Stimulated activated CD8-positive, alpha-beta memory T cell treated with anti-CD3 and anti-CD28 coated beads, Interleukin-7, amount 100 ng/mL, for 1 hour (primary cell): ENCODE measurements at regions not wholly inside any gene's neighbourhood (a gene's known extent, or its start where the extent isn't known, plus 50 kb on each side); places are given as distances from the start of the nearest gene placed in this dataset.

ENCODE experiments used
- DNase-seq, 2 donors: peaks; one replicate each; pipeline ENCODE4 v3.0.0-alpha.2; 2020; ENCODE audit warnings: low read depth in 2 of 2

- no peak for DNase-seq
Measured at GRCh38 chr13:85298387-85298924, 500.8 kb downstream of the SLITRK6 start.

DNA sequence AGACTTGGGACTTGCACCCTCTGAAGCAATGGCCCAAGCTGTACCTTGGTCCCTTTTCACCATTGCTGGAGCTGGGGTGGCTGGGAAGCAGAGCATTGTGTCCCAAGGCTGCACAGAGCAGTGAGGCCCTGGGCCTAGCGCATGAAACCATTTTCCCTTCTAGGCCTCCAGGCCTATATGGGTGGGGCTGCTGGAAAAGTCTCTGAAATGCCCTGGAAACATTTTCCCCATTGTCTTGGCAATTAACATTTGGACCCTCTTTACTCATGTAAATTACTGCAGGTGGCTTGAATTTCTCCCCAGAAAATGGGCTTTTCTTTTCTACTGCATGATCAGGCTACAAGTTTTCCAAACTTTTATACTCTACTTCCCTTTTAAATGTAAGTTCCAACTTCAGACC, 510.5 kb downstream of the SLITRK6 start:
- no peak for DNase-seq

GRCh38 chr13:85287528-85287927, 511.7 kb downstream of the SLITRK6 start:
- no peak for DNase-seq

DNA sequence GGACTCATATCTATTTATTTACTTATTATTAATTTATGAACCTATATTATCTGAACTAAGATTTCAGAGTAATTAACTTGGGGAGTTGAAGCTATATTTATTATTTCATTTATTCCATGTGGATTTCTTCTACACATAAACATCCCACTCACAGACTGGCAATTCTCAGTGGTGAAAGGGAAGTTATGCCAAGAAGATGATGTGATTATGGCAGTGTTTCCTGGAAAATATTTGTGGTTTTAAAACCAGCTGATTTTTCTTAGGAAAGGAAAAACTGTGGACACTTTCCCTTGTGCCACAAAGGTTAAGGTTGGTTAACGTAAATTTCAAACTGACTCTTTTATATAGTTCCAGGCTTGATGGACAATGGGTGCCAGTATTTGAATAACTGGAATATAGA, 513.1 kb downstream of the SLITRK6 start:
- no peak for DNase-seq

DNA sequence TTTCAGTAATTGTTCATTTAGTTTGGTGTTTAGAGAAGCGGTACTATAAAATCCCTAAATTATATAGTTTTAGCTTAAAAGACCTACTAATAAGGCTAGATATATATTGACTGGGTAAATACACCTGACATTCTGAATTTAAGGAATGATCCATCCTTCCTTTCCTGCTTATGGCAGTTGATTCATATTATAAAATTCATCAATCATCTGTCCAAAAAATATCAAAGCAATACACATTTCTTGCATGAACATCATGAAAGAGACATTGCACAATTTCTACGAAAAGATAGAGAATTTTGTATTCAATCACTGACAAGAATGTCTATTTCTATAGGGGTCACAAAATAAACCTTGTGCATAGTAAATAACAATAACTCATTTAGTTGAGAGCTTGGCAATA, 514.9 kb downstream of the SLITRK6 start:
- DNase-seq: no peak

DNA sequence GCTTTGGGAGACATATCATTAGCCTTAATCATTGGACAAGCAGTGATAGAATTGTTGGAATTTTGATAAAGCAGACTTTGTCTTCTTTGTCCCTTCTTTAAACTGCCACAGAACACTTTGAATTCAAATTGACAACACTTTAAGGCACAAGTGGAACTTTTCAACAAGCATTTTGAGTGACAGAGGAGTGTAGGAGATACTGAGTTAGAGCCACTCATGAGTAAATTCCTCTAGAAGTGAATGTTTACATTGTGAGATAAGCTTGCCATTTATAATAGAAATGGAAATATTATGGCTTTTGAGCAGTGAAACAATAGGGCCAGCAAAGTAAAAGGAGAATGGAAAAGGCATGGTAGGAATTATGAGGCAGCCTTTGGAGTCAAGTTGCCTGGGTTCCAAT, 515.8 kb downstream of the SLITRK6 start:
- DNase-seq: no peak

GRCh38 chr13:85282876-85283275, 516.3 kb downstream of the SLITRK6 start:
- no peak for DNase-seq

GRCh38 chr13:85278851-85279250, 520.4 kb downstream of the SLITRK6 start:
- no peak for DNase-seq

- no peak for DNase-seq
Measured at GRCh38 chr13:85277748-85278147, 521.5 kb downstream of the SLITRK6 start.

DNA sequence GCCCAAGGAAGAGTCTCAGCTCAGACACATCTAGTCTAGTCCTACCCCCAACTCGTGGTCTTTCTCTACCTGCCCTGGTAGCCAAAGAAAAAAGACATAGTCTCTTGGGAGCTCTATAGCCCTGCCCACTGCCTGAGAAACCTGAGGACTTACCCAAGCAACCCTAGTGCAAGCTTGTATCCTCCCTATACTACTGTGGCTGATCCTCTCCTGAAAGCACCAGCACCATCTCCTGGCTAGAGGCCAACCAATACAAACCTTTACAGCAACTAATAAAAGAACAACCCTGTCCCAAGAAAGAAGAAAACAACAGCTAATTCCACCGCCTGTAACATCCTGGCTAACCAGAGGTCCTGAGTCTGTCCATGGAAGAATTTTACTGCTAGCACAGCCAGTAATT, 532.4 kb downstream of the SLITRK6 start:
- DNase-seq: no peak

- DNase-seq: no peak
Measured at GRCh38 chr13:85266331-85266730, 532.9 kb downstream of the SLITRK6 start.

GRCh38 chr13:85265296-85265695, 533.9 kb downstream of the SLITRK6 start:
- no peak for DNase-seq

GRCh38 chr13:85262499-85262898, 536.7 kb downstream of the SLITRK6 start:
- no peak for DNase-seq

GRCh38 chr13:85261757-85262346, 537.4 kb downstream of the SLITRK6 start:
- no peak for DNase-seq

DNA sequence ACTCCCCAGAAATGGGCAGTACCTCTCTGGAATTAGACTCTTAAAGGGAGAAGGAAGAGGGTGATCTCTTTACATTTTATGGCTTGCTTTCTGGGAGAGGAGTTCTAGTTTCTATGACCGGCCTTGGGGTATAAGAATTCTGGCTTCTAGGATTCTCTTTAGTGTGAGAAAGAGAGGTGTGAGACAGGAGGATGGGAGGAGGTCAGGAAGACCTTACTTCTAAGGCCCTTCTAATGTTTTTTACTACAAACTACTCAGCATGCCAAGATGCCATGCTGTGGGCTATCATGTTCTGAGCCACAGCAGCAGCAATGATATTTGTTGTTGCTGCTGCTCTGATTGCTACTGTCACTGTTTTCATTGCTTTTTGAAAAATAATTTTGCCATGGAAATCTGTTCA, 538.3 kb downstream of the SLITRK6 start:
- DNase-seq: no peak

- no peak for DNase-seq
Measured at GRCh38 chr13:85255978-85256377, 543.2 kb downstream of the SLITRK6 start.

GRCh38 chr13:85254641-85255040, 544.6 kb downstream of the SLITRK6 start:
- DNase-seq: no peak

- no peak for DNase-seq
Measured at GRCh38 chr13:85249151-85249550, 550.1 kb downstream of the SLITRK6 start.

- no peak for DNase-seq
Measured at GRCh38 chr13:85247780-85248179, 551.4 kb downstream of the SLITRK6 start.

DNA sequence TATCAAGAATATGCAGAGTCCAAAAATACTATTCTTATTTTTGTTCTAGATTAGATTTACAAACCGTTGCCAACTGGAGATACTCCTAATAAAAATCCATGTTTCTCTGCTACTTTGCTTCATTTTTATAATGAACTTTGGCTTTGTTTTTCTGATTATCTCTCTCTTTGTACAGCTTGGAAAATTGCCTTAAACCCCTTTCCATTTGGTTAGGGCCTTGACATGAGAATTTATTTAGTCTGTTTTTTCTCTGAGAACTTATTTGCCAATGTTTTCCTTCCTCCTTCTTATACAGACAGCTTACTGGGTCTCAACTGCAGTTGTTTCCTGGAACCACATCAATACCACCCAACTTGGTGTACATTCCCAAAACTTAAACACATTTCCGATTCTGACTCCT, 555.4 kb downstream of the SLITRK6 start:
- DNase-seq: no peak

DNA sequence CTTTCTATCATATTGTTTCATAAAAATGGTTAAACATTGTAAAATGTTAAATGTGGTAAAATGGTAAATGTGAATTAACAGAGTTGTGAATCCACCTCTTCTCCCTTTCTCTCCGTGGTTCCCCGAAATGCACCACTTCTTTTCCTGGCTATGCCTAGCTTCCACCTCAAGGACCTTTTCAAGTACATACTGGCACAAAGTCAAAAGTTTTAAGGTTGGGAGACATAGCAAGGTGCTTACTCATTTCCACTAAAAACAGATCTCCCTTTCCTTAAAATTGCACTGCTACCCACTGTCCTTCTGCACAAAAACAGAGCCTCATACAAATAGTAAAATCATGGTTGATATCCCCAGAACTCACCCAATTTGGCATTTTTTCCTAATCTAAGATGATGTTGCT, 558.2 kb downstream of the SLITRK6 start:
- no peak for DNase-seq

DNA sequence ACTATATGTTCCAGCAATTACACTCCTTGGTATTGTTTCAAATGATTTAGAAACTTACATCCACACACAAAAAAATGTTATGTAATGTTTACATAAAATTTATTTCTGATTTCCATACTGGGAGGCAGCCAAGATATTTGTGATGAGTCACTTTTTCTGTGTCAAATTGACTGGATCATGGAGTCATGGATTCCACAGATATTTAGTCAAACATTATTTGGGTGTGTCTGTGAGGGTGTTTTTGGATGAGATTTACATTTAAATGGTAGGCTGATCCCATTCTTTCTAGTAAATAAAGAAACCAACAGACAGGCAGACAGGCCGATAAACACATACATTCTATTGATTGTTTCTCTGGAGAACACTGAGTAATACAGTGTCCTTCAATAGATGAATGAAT, 562.8 kb downstream of the SLITRK6 start:
- DNase-seq: no peak

DNA sequence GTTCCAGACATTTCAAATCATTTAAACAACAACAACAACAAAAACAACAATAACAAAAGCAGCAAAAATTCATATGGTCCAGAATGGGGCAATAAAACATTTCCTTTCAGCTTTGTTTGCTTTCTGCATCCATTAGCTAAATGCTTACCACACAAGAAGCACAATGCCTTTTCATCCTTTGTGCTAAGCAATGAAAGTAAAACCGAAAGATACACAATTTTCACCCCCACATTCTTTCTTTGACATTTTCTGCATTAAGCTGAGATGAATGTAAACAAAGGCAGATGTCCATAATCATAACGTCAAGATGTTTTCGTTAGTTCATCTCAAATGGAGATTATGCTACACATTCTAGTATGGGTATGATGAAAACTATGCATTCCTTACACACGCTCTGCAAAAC, 568.5 kb downstream of the SLITRK6 start:
- no peak for DNase-seq

DNA sequence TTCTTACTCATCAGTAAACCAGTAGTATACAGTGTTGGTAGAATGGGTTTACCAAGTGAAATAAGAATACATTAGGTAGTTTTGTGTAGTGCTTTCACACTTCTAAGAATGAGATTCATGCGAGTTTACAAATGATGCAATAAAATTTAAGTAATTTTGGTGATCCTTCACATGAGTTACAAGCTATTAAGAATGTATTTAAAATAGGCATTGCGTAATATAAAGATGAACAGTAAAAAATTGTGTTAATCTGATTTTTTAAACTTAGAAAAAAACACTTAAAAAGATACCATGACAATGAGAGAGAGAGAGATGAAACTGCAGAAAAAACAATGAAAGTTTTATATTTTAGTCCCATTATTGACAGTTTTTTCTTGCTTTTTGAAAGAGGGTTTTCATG, 570.5 kb downstream of the SLITRK6 start:
- DNase-seq: no peak
